AG04449 (cell line): ENCODE measurements at regions not wholly inside any gene's neighbourhood (a gene's known extent, or its start where the extent isn't known, plus 50 kb on each side); places are given as distances from the start of the nearest gene placed in this dataset.
"Not testable (repeated sequence)": the region's sequence is repeated elsewhere in the genome, so short reads cannot be mapped to it uniquely, and the experiment has no call there.

Experiments
- CTCF ChIA-PET: fragments of 350-600 bp; formaldehyde crosslinking; extraction: SDS; loops from one replicate; lab custom pipeline; 2021; ENCODE audit warnings: antibody characterized with exemption; lab: Yijun Ruan, JAX
- POLR2A ChIA-PET: fragments of 400-600, 350-600 bp; formaldehyde crosslinking; extraction: SDS; loops from one replicate; lab custom pipeline; 2020; ENCODE audit warnings: antibody characterized with exemption, inconsistent platforms; lab: Yijun Ruan, JAX
- DNase-seq: peaks from one replicate; pipeline ENCODE4 v3.0.0-alpha.2; 2010; ENCODE audit warnings: low read depth, low spot score
- H3K4me3 ChIP-seq: 2 replicates; pipeline ENCODE4 v1.5.1; 2011; ENCODE audit warnings: low read depth, mild to moderate bottlenecking, control low read depth, low read length
- CTCF ChIP-seq: IDR thresholded peaks from one replicate; pipeline ENCODE4 v1.5.1; 2011; ENCODE audit warnings: mild to moderate bottlenecking, moderate library complexity, low read length, control low read depth, inconsistent platforms; ENCODE audit not compliant: insufficient read depth; ENCODE audit errors: missing control alignments

- TF ChIP-seq CTCF: no peak
- H3K4me3 ChIP-seq: no peak overlapping the region
- POLR2A ChIA-PET: no interaction called here
- DNase-seq: no peak
- CTCF ChIA-PET: no interaction called here
These were observed 431.6 kb upstream of the LMCD1 start for GRCh38 chr3:8070011-8070410.

- CTCF ChIA-PET, H3K4me3 ChIP-seq, DNase-seq, POLR2A ChIA-PET: not testable (repeated sequence)
These were observed 426.9 kb upstream of the LMCD1 start for GRCh38 chr3:8074740-8075139.

- ChIA-PET CTCF (no interaction called here), POLR2A (no interaction called here)
- no peak for DNase-seq
- H3K4me3 ChIP-seq: no peak overlapping the region
- TF ChIP-seq CTCF: no peak
These were observed 424.5 kb upstream of the LMCD1 start for GRCh38 chr3:8077126-8077525.

- no peak for DNase-seq
- ChIA-PET CTCF (no interaction called here), POLR2A (no interaction called here)
- H3K4me3 ChIP-seq: no peak overlapping the region
- no peak for TF ChIP-seq CTCF
These were observed 421.2 kb upstream of the LMCD1 start for GRCh38 chr3:8080464-8080863.

GRCh38 chr3:8085498-8085897 is 416.1 kb upstream of the LMCD1 start:
- DNase-seq: no peak
- ChIA-PET POLR2A (no interaction called here), CTCF (interaction anchor here (1.8 kb wide), 1 partner anchor 14 kb away, joined by 4 read pairs; no protein-coding TSS in a partner anchor)
- no peak overlapping the region for H3K4me3 ChIP-seq
- TF ChIP-seq CTCF: no peak

GRCh38 chr3:8087951-8088350 is 413.7 kb upstream of the LMCD1 start:
- no peak for TF ChIP-seq CTCF
- POLR2A ChIA-PET: no interaction called here
- no peak overlapping the region for H3K4me3 ChIP-seq

GRCh38 chr3:8094415-8094814 is 407.2 kb upstream of the LMCD1 start:
- POLR2A ChIA-PET: no interaction called here
- no peak overlapping the region for H3K4me3 ChIP-seq
- DNase-seq: no peak
- no peak for TF ChIP-seq CTCF
- CTCF ChIA-PET: no interaction called here

More at GRCh38 chr3:8087951-8088350, 413.7 kb upstream of the LMCD1 start:
- DNase-seq: no peak
- CTCF ChIA-PET: no interaction called here
